WTC11 (cell line): ENCODE measurements at regions not wholly inside any gene's neighbourhood (a gene's known extent, or its start where the extent isn't known, plus 50 kb on each side); places are given as distances from the start of the nearest gene placed in this dataset.

Source experiments
- ARID4B ChIP-seq: sonication (generic); formaldehyde crosslinking; IDR thresholded peaks from 2 replicates; pipeline ENCODE4 v1.8.0; 2023; ENCODE audit warnings: missing genetic modification reagents, mild to moderate bottlenecking, borderline replicate concordance
- ESRRA ChIP-seq: sonication (generic); formaldehyde crosslinking; IDR thresholded peaks from 2 replicates; pipeline ENCODE4 v1.8.1; 2022; ENCODE audit warnings: mild to moderate bottlenecking, missing genetic modification reagents, borderline replicate concordance
- IRF2 ChIP-seq: sonication (generic); formaldehyde crosslinking; IDR thresholded peaks from 2 replicates; pipeline ENCODE4 v1.8.0; 2022; ENCODE audit warnings: low read depth, missing genetic modification reagents, borderline replicate concordance
- MAX ChIP-seq: sonication (generic); formaldehyde crosslinking; IDR thresholded peaks from 2 replicates; pipeline ENCODE4 v1.8.0; 2022; ENCODE audit warnings: mild to moderate bottlenecking, missing genetic modification reagents
- SOX15 ChIP-seq: fragments of 250-450 bp; sonication (Bioruptor Pico); IDR thresholded peaks from 2 replicates; pipeline ENCODE4 v1.9.0; 2021; ENCODE audit warnings: mild to moderate bottlenecking
- TF ChIP-seq, protein P1 (sequence below): sonication (generic); formaldehyde crosslinking; IDR thresholded peaks from 2 replicates; pipeline ENCODE4 v1.8.1; 2023; ENCODE audit warnings: mild to moderate bottlenecking, missing genetic modification reagents

DNA sequence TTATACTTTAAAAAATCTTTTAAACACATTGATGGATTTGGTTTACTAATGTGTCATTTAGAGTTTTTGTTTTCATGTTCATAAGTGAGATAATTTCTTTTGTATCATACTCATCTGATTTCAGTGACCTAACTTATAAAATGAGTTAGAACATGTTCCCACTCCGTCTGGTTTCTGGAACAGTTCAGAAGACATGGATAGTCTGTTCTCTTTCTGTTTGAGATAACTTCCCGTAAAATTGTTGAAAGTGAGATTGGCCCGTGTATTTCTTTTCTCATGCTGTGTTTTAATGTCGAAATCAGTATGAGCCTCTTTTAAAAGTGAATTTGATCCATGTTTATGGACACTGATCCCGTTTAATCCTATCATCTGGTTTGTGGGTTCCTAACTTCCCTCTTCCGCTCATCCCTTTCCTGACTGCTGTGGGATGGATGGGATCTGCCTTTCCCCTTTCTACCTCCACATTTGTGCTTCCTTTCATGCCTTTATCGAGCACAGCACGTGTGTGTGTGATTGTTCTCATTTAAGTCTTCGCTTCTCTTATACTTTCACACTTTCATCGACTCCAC is 78.9 kb downstream of the COPS8 start:
- TF ChIP-seq MAX (CRISPR knock-in tag) (no peak), ARID4B (CRISPR knock-in tag) (no peak), ESRRA (no peak), SOX15 (no peak), IRF2 (CRISPR knock-in tag) (no peak)
- TF ChIP-seq, protein P1, sequence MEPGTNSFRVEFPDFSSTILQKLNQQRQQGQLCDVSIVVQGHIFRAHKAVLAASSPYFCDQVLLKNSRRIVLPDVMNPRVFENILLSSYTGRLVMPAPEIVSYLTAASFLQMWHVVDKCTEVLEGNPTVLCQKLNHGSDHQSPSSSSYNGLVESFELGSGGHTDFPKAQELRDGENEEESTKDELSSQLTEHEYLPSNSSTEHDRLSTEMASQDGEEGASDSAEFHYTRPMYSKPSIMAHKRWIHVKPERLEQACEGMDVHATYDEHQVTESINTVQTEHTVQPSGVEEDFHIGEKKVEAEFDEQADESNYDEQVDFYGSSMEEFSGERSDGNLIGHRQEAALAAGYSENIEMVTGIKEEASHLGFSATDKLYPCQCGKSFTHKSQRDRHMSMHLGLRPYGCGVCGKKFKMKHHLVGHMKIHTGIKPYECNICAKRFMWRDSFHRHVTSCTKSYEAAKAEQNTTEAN (CRISPR knock-in tag), result no peak
